HG02885 (cell line): ENCODE measurements at regions not wholly inside any gene's neighbourhood (a gene's known extent, or its start where the extent isn't known, plus 50 kb on each side); places are given as distances from the start of the nearest gene placed in this dataset.
"Not testable (repeated sequence)": the region's sequence is repeated elsewhere in the genome, so short reads cannot be mapped to it uniquely, and the experiment has no call there.

Experiments
- ATAC-seq: cut with Tn5 transposase; IDR thresholded peaks from one replicate; pipeline ENCODE4 v1.9.1; 2021; ENCODE audit warnings: mild to moderate bottlenecking; ENCODE audit not compliant: unreplicated experiment, poor library complexity

- no peak for ATAC-seq
These were observed 152.3 kb downstream of the TFCP2L1 start for GRCh38 chr2:121132762-121133107.

- ATAC-seq, result no peak
These were observed 151.3 kb downstream of the TFCP2L1 start for GRCh38 chr2:121133551-121134319.

GRCh38 chr2:121134728-121135127 is 150.3 kb downstream of the TFCP2L1 start:
- no peak for ATAC-seq

GRCh38 chr2:121135168-121135853 is 149.7 kb downstream of the TFCP2L1 start:
- no peak for ATAC-seq

- no peak for ATAC-seq
These were observed 148.7 kb downstream of the TFCP2L1 start for GRCh38 chr2:121136323-121136722.

GRCh38 chr2:121137571-121137970 is 147.4 kb downstream of the TFCP2L1 start:
- ATAC-seq, result no peak

GRCh38 chr2:121140734-121141133 is 144.3 kb downstream of the TFCP2L1 start:
- ATAC-seq, result no peak

- no peak for ATAC-seq
These were observed 142.6 kb downstream of the TFCP2L1 start for GRCh38 chr2:121142452-121142851.

- ATAC-seq, result no peak
These were observed 140.9 kb downstream of the TFCP2L1 start for GRCh38 chr2:121144111-121144510.

GRCh38 chr2:121146630-121147029 is 138.4 kb downstream of the TFCP2L1 start:
- ATAC-seq, result no peak

- no peak for ATAC-seq
These were observed 137.2 kb downstream of the TFCP2L1 start for GRCh38 chr2:121147766-121148165.

GRCh38 chr2:121148481-121148880 is 136.5 kb downstream of the TFCP2L1 start:
- no peak for ATAC-seq

GRCh38 chr2:121149384-121149783 is 135.6 kb downstream of the TFCP2L1 start:
- ATAC-seq, result no peak

- no peak for ATAC-seq
These were observed 134.9 kb downstream of the TFCP2L1 start for GRCh38 chr2:121150126-121150525.

GRCh38 chr2:121150713-121151112 is 134.3 kb downstream of the TFCP2L1 start:
- no peak for ATAC-seq

GRCh38 chr2:121151311-121152109 is 133.5 kb downstream of the TFCP2L1 start:
- ATAC-seq, result no peak

- ATAC-seq, result no peak
These were observed 132.1 kb downstream of the TFCP2L1 start for GRCh38 chr2:121152861-121153260.

GRCh38 chr2:121153516-121153915 is 131.5 kb downstream of the TFCP2L1 start:
- ATAC-seq, result no peak

- ATAC-seq, result no peak
These were observed 129.4 kb downstream of the TFCP2L1 start for GRCh38 chr2:121155502-121156056.

GRCh38 chr2:121157481-121157880 is 127.5 kb downstream of the TFCP2L1 start:
- not testable (repeated sequence) for ATAC-seq
